ENCODE measurements at regions not wholly inside any gene's neighbourhood (a gene's known extent, or its start where the extent isn't known, plus 50 kb on each side); places are given as distances from the start of the nearest gene placed in this dataset.
"Not testable (repeated sequence)": the region's sequence is repeated elsewhere in the genome, so short reads cannot be mapped to it uniquely, and the experiment has no call there.

- Histone ChIP-seq H3K14ac (ENCODE audit: insufficient read depth, low read length) (no peak overlapping the region), H3K23ac (ENCODE audit: insufficient read length, low read depth, low read length) (no peak overlapping the region), H3K4me2 (ENCODE audit: insufficient read depth, insufficient read length, low read length) (no peak overlapping the region), H4K91ac (ENCODE audit: insufficient read length, low read depth, low read length) (no peak overlapping the region), H3K9me3 (ENCODE audit: control insufficient read depth, low read depth, low read length) (no peaks in the 10 kb centered on the region), H4K20me1 (ENCODE audit: control insufficient read depth, insufficient read depth, insufficient read length) (no peaks in the 10 kb centered on the region), H2BK12ac (ENCODE audit: insufficient read length, low read depth, low read length) (no peak overlapping the region), H3K56ac (ENCODE audit: insufficient read length, low read depth, low read length) (no peak overlapping the region), H2BK15ac (ENCODE audit: low read depth, low read length) (no peak overlapping the region), H3K79me2 (ENCODE audit: insufficient read depth, low read length) (no peaks in the 10 kb centered on the region), H3T11ph (ENCODE audit: low read length) (no peak overlapping the region), H2BK120ac (ENCODE audit: low read depth, low read length, poor library complexity, severe bottlenecking) (no peak overlapping the region), H3K9ac (ENCODE audit: extremely low read depth, insufficient read length, low read length) (no peak overlapping the region), H2AFZ (ENCODE audit: low read length) (no peak overlapping the region), H3K18ac (ENCODE audit: insufficient read length, low read depth, low read length) (no peak overlapping the region), H3K27me3 (ENCODE audit: insufficient read depth, low read length) (no peaks in the 10 kb centered on the region), H2BK20ac (ENCODE audit: low read depth, low read length, poor library complexity, severe bottlenecking) (no peak overlapping the region), H4K8ac (replicated peaks; ENCODE audit: insufficient read length, low read depth, low read length) (no peak overlapping the region), H3K23me2 (ENCODE audit: insufficient read length, low read depth, low read length, poor library complexity, severe bottlenecking) (no peaks in the 10 kb centered on the region), H3K4ac (ENCODE audit: low read depth, low read length) (no peak overlapping the region), H3K27ac (ENCODE audit: insufficient read length, low read depth, low read length) (no peak overlapping the region), H3K4me1 (ENCODE audit: insufficient read depth, low read length) (peaks cover 3% of the 10 kb centered on the region; the same call in 1 of the 2 replicates), H2BK5ac (ENCODE audit: insufficient read length, low read length) (no peak overlapping the region), H2AK5ac (ENCODE audit: insufficient read length, low read length) (no peak overlapping the region), H4K5ac (ENCODE audit: insufficient read length, low read depth, low read length) (no peak overlapping the region), H3K79me1 (ENCODE audit: insufficient read depth, low read depth, low read length, poor library complexity, severe bottlenecking) (no peaks in the 10 kb centered on the region)
- Mint-ChIP-seq H3K27ac (no peak overlapping the region), H3K9me3 (peaks cover 7 to 10% of the 10 kb centered on the region in 2 experiments), H3K27me3 (ENCODE audit: low read depth) (no peaks in the 10 kb centered on the region), H3K4me1 (peaks cover 13 to 14% of the 10 kb centered on the region in 2 experiments; a peak in 3 of 4 replicates), H3K4me3 (no peak overlapping the region), H3K36me3 (ENCODE audit: insufficient read depth in 1 of 3, low read depth in 3 of 3) (peaks cover 0 to 14% (median 8%) of the 10 kb centered on the region in 3 experiments; a peak in 5 of 7 replicates)
- DNase-seq, result no peak
- no peak for TF ChIP-seq CTCF (conservative IDR thresholded peaks at IDR 0.05)
These were observed 2753.0 kb downstream of the PCDH9 start for GRCh38 chr13:64477146-64477545.

GRCh38 chr13:64476041-64476568 lies 2754.0 kb downstream of the PCDH9 start:
- not testable (repeated sequence) for H3K9me3 ChIP-seq (ENCODE audit: control insufficient read depth, low read depth, low read length); H3K4me3 Mint-ChIP-seq; H2AFZ ChIP-seq (ENCODE audit: low read length); H3K23ac ChIP-seq (ENCODE audit: insufficient read length, low read depth, low read length); H2BK20ac ChIP-seq (ENCODE audit: low read depth, low read length, poor library complexity, severe bottlenecking); H4K8ac ChIP-seq (replicated peaks; ENCODE audit: insufficient read length, low read depth, low read length); H4K20me1 ChIP-seq (ENCODE audit: control insufficient read depth, insufficient read depth, insufficient read length); H3K4ac ChIP-seq (ENCODE audit: low read depth, low read length); H3T11ph ChIP-seq (ENCODE audit: low read length); H2BK15ac ChIP-seq (ENCODE audit: low read depth, low read length); H3K79me2 ChIP-seq (ENCODE audit: insufficient read depth, low read length); H4K91ac ChIP-seq (ENCODE audit: insufficient read length, low read depth, low read length); H4K5ac ChIP-seq (ENCODE audit: insufficient read length, low read depth, low read length); DNase-seq; H2BK120ac ChIP-seq (ENCODE audit: low read depth, low read length, poor library complexity, severe bottlenecking); H2BK5ac ChIP-seq (ENCODE audit: insufficient read length, low read length); H3K4me1 ChIP-seq (ENCODE audit: insufficient read depth, low read length); H3K27me3 Mint-ChIP-seq (ENCODE audit: low read depth); H2AK5ac ChIP-seq (ENCODE audit: insufficient read length, low read length); H3K27ac Mint-ChIP-seq; H2BK12ac ChIP-seq (ENCODE audit: insufficient read length, low read depth, low read length); H3K9ac ChIP-seq (ENCODE audit: extremely low read depth, insufficient read length, low read length); H3K27ac ChIP-seq (ENCODE audit: insufficient read length, low read depth, low read length); H3K79me1 ChIP-seq (ENCODE audit: insufficient read depth, low read depth, low read length, poor library complexity, severe bottlenecking); H3K23me2 ChIP-seq (ENCODE audit: insufficient read length, low read depth, low read length, poor library complexity, severe bottlenecking); H3K27me3 ChIP-seq (ENCODE audit: insufficient read depth, low read length); H3K4me2 ChIP-seq (ENCODE audit: insufficient read depth, insufficient read length, low read length); H3K14ac ChIP-seq (ENCODE audit: insufficient read depth, low read length); H3K18ac ChIP-seq (ENCODE audit: insufficient read length, low read depth, low read length); H3K56ac ChIP-seq (ENCODE audit: insufficient read length, low read depth, low read length)
- WGBS (ENCODE audit: extremely low coverage, insufficient read length, low lambda C conversion rate), result no CpG with 5 or more reads among the region's 2 CpGs
- peaks cover 0 to 14% (median 8%) of the 10 kb centered on the region in 3 experiments; a peak in 5 of 7 replicates for H3K36me3 Mint-ChIP-seq (ENCODE audit: insufficient read depth in 1 of 3, low read depth in 3 of 3)
- peaks cover 17 to 18% of the 10 kb centered on the region in 2 experiments; a peak in 3 of 4 replicates for H3K4me1 Mint-ChIP-seq
- peaks cover 7 to 10% of the 10 kb centered on the region in 2 experiments for H3K9me3 Mint-ChIP-seq
